ENCODE measurements at regions not wholly inside any gene's neighbourhood (a gene's known extent, or its start where the extent isn't known, plus 50 kb on each side); places are given as distances from the start of the nearest gene placed in this dataset.

- DNase-seq (ENCODE audit: extremely low spot score) = no peak
- POLR2A ChIA-PET = no interaction called here
- CTCF ChIA-PET = interaction anchor here (1.1 kb wide), 1 partner anchor 22 kb away, joined by 3 read pairs; no protein-coding TSS in a partner anchor
- no peak for TF ChIP-seq CTCF (IDR thresholded peaks at IDR 0.05; ENCODE audit: control extremely low read depth, extremely low read depth, low read depth, missing control alignments)
These were observed 387.0 kb downstream of the TUSC7 start for GRCh38 chr3:117096549-117096948.

- POLR2A ChIA-PET = no interaction called here
- DNase-seq (ENCODE audit: extremely low spot score) = no peak
- TF ChIP-seq CTCF (IDR thresholded peaks at IDR 0.05; ENCODE audit: control extremely low read depth, extremely low read depth, low read depth, missing control alignments) = no peak
- CTCF ChIA-PET = interaction anchor here (1.5 kb wide), 1 partner anchor 339 kb away, joined by 4 read pairs; no protein-coding TSS in a partner anchor
These were observed 387.8 kb downstream of the TUSC7 start for GRCh38 chr3:117097351-117097750.

- TF ChIP-seq CTCF (IDR thresholded peaks at IDR 0.05; ENCODE audit: control extremely low read depth, extremely low read depth, low read depth, missing control alignments) = no peak
- CTCF ChIA-PET = interaction anchor here (1.4 kb wide), 1 partner anchor 15 kb away, joined by 4 read pairs; no protein-coding TSS in a partner anchor
- no peak for DNase-seq (ENCODE audit: extremely low spot score)
- POLR2A ChIA-PET = no interaction called here
These were observed 392.1 kb downstream of the TUSC7 start for GRCh38 chr3:117101697-117102096.

GRCh38 chr3:117102426-117102825 is 392.8 kb downstream of the TUSC7 start:
- no peak for TF ChIP-seq CTCF (IDR thresholded peaks at IDR 0.05; ENCODE audit: control extremely low read depth, extremely low read depth, low read depth, missing control alignments)
- DNase-seq (ENCODE audit: extremely low spot score) = no peak
- CTCF ChIA-PET = interaction anchor here (1.4 kb wide), 1 partner anchor 15 kb away, joined by 4 read pairs; no protein-coding TSS in a partner anchor
- POLR2A ChIA-PET = no interaction called here

GRCh38 chr3:117103675-117104074 is 394.1 kb downstream of the TUSC7 start:
- ChIA-PET CTCF (no interaction called here), POLR2A (no interaction called here)
- no peak for TF ChIP-seq CTCF (IDR thresholded peaks at IDR 0.05; ENCODE audit: control extremely low read depth, extremely low read depth, low read depth, missing control alignments)
- DNase-seq (ENCODE audit: extremely low spot score) = no peak

- ChIA-PET CTCF (no interaction called here), POLR2A (no interaction called here)
- no peak for TF ChIP-seq CTCF (IDR thresholded peaks at IDR 0.05; ENCODE audit: control extremely low read depth, extremely low read depth, low read depth, missing control alignments)
- no peak for DNase-seq (ENCODE audit: extremely low spot score)
These were observed 394.8 kb downstream of the TUSC7 start for GRCh38 chr3:117104381-117104780.

GRCh38 chr3:117104792-117105191 is 395.2 kb downstream of the TUSC7 start:
- TF ChIP-seq CTCF (IDR thresholded peaks at IDR 0.05; ENCODE audit: control extremely low read depth, extremely low read depth, low read depth, missing control alignments) = no peak
- CTCF ChIA-PET = no interaction called here
- POLR2A ChIA-PET = no interaction called here
- no peak for DNase-seq (ENCODE audit: extremely low spot score)
